IPS-15b (cell line): ENCODE measurements at regions not wholly inside any gene's neighbourhood (a gene's known extent, or its start where the extent isn't known, plus 50 kb on each side); places are given as distances from the start of the nearest gene placed in this dataset.

Source experiments
- H3K27me3 ChIP-seq: one replicate; pipeline ENCODE4 v1.6.1; 2013; ENCODE audit warnings: low read length; ENCODE audit not compliant: control insufficient read depth, insufficient read depth
- H3K36me3 ChIP-seq: one replicate; pipeline ENCODE4 v1.6.1; 2013; ENCODE audit warnings: low read length; ENCODE audit not compliant: control insufficient read depth, insufficient read depth
- H3K4me1 ChIP-seq: one replicate; pipeline ENCODE4 v1.6.1; 2013; ENCODE audit warnings: mild to moderate bottlenecking, low read length; ENCODE audit not compliant: control insufficient read depth, insufficient read depth
- H3K4me3 ChIP-seq: one replicate; pipeline ENCODE4 v1.5.1; 2013; ENCODE audit warnings: low read depth, low read length
- H3K9ac ChIP-seq: one replicate; pipeline ENCODE4 v1.6.1; 2013; ENCODE audit warnings: low read depth, mild to moderate bottlenecking, low read length
- H3K9me3 ChIP-seq: one replicate; pipeline ENCODE4 v1.6.1; 2013; ENCODE audit warnings: mild to moderate bottlenecking, low read length; ENCODE audit not compliant: control insufficient read depth, insufficient read depth

DNA sequence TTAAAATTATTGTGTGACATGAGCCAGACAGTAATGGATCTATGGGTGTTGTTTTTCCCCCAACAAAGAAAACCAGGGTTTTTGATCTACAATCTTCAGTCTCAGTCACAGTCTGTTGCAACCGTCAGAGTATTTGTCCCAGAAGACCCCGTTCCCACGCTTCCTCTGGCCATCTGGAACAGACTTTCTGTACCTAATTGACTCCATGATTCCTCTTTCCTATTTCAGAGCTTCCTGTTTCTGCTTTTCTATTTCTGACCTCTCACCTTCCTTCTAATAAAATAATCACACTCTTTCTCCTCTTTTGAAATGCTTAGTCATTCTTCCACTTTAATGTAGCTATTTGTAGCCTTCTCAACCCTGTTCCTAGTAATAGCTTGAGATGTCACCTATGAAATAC is 1044.8 kb downstream of the DTWD2 start:
- no peaks in the 10 kb centered on the region for H3K9me3 ChIP-seq
- H3K4me3 ChIP-seq, result no peak overlapping the region
- H3K4me1 ChIP-seq, result no peaks in the 10 kb centered on the region
- H3K36me3 ChIP-seq, result no peaks in the 10 kb centered on the region
- H3K27me3 ChIP-seq, result no peaks in the 10 kb centered on the region
- no peak overlapping the region for H3K9ac ChIP-seq

DNA sequence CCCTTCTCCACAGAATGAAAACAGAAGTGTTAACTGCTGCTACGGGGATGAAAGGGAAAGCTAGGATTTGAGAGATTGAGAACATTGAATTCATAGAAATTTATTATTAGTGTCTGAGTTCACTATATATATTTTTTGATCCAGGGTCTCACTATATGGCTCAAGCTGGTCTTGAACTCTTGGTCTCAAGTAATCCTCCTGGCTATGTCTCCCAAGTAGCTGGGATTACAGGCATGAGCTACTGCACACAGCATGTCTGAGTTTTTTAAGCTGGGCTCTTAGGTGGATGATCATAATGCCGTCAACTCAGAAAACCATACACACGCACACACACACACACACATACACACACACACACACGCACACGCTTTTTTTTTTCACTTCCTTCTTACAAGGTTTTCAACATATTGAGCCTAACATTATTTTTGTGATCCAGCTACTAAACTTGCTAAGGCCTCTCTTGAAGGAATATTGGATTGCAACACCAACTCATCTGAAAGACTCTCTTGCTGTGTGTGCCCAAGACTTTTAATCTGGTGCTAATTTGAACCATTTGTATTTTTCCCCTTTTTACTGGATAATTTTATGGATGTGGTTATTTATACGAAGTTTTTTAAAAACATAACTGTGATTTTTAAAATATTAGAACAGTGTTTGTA is 1045.4 kb downstream of the DTWD2 start:
- Histone ChIP-seq H3K4me1 (no peaks in the 10 kb centered on the region), H3K27me3 (no peaks in the 10 kb centered on the region), H3K4me3 (no peak overlapping the region), H3K9ac (no peak overlapping the region), H3K9me3 (no peaks in the 10 kb centered on the region), H3K36me3 (no peaks in the 10 kb centered on the region)

DNA sequence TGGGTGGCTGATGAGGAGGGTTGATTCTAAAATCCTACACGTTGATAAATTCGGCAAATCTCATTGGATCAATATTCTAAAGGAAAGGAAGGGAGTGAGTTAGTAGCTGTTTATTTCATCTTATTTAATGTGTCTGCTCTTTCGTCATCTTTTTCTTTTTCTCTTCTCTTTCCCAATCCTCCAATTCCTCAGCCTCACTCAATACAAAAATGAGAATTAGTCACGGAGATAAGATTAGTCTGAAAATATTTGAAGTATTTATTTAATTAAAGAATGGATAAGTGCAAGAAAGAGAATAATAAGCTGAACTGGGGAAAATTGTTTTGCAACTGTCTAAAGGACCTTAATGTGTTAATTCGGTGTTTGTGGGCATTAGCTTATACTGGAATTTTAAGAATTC is 1095.1 kb downstream of the DTWD2 start:
- Histone ChIP-seq H3K27me3 (no peaks in the 10 kb centered on the region), H3K4me1 (no peaks in the 10 kb centered on the region), H3K36me3 (no peaks in the 10 kb centered on the region), H3K4me3 (no peak overlapping the region), H3K9ac (no peak overlapping the region), H3K9me3 (no peaks in the 10 kb centered on the region)

DNA sequence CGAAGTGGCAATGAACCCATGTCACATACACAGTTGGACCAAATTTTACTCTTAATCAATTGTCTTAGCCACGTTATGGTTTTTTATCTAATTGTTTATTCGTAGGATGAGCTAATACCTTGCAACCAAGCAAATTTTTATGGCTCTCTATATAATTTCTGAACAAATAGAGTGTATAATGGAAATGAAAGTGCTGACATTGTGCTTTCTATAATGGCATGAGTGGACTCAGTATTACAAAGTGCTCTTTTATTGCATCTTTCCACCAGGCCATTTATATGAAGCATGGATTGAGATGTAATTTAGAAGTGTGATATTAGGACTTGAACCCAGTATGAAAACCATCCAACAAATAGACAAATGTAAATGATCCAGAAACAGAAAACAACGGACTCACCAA is 1096.0 kb downstream of the DTWD2 start:
- Histone ChIP-seq H3K36me3 (no peaks in the 10 kb centered on the region), H3K9me3 (no peaks in the 10 kb centered on the region), H3K4me3 (no peak overlapping the region), H3K27me3 (no peaks in the 10 kb centered on the region), H3K9ac (no peak overlapping the region), H3K4me1 (no peaks in the 10 kb centered on the region)

DNA sequence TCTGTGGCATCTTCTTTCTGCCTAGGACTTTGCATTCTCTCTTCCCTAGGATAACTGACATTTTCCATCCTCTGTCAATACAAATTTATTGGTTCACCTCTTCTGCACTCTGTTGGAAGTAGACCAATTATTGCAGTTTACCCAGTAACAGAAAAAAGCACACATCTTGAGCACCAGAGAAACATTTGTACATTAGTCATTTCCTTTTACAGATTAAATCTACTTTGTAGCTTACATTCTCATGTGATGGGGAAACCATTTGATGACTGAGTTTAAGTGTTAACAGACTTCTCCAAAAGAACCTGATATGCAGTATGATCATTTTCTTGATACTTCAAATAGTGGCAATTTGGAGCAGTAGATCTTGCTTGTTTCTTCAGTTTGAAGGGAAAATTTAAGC is 1098.8 kb downstream of the DTWD2 start:
- Histone ChIP-seq H3K27me3 (no peaks in the 10 kb centered on the region), H3K9me3 (no peaks in the 10 kb centered on the region), H3K9ac (no peak overlapping the region), H3K4me3 (no peak overlapping the region), H3K4me1 (no peaks in the 10 kb centered on the region), H3K36me3 (no peaks in the 10 kb centered on the region)

DNA sequence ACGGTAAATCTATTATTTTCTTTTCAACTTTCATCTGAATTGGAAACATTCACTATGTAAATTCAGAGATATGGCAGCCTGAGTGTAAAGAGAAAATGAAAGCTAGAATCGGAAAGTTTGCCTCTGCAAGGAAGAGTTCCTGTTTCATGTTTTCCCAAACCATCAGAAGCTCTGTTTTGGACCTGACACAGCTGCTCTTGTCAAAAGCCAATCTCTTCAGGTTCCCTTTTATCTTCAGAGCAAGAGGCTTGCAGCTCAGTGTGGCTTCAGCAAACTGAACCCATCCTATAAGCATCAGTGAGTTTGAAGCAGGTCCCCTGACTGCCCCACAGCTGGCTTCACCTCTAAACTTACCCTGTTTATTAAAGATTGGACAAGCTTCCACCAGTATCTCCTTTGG is 1099.7 kb downstream of the DTWD2 start:
- no peaks in the 10 kb centered on the region for H3K4me1 ChIP-seq
- no peaks in the 10 kb centered on the region for H3K27me3 ChIP-seq
- H3K9me3 ChIP-seq, result no peaks in the 10 kb centered on the region
- no peaks in the 10 kb centered on the region for H3K36me3 ChIP-seq
- H3K9ac ChIP-seq, result no peak overlapping the region
- H3K4me3 ChIP-seq, result no peak overlapping the region

DNA sequence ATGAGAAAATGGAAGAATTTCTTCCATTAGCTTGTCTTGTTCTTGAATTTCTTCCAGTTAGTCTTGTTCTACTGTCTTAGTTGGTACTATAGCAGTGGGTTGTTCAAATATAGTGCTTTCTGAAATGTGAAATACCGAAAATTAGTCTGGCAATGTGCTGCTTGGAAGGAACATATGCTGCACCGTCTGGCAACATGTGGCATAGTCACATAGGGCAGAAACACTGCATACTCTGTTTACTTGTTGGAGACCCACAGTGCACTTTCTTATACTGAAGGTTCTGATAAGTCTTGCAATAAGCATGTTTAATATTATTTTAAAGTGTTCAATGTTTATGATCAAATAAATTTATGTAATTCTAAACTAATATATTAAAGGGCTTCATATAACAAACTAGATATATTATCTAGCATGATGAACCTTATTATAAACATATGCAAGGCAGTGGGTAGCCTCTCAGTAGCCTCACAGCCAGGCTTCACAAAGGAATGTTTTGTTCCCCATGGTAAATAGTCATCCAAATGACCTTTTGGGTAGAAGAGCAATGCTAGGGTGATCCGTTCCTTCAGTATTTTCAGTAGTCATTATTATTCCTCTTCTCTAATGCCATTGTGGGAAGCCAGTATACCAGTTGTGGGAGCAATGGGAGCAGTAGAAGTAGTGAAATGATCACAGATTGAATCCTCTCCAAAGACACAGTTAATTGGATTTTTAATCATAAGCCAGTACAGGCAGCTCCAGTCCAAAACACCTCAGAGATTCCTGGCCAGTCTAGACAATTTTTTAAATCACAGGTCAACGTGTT is 1106.7 kb downstream of the DTWD2 start:
- no peak overlapping the region for H3K9ac ChIP-seq
- no peaks in the 10 kb centered on the region for H3K27me3 ChIP-seq
- H3K4me3 ChIP-seq, result no peak overlapping the region
- no peaks in the 10 kb centered on the region for H3K36me3 ChIP-seq
- no peaks in the 10 kb centered on the region for H3K4me1 ChIP-seq
- no peaks in the 10 kb centered on the region for H3K9me3 ChIP-seq

DNA sequence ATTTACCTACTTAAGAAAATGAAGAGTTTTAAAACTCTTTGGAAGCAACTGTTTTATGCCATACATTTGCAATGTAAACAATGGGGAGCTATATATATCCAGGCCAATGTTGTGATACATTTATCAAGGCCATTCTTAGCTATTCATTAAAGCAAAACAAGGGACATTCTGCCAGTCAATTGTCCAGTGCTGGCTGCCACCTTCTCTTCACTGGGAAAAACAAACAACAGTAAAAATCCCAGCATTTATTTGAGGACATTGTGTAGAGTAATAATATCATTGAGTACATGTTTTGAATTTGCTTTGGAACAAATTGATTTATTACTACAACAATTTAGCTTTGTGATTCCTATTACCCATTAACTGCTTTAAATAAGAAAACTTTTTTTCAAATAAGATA is 1107.4 kb downstream of the DTWD2 start:
- Histone ChIP-seq H3K9me3 (no peaks in the 10 kb centered on the region), H3K36me3 (no peaks in the 10 kb centered on the region), H3K4me1 (no peaks in the 10 kb centered on the region), H3K9ac (no peak overlapping the region), H3K4me3 (no peak overlapping the region), H3K27me3 (no peaks in the 10 kb centered on the region)

DNA sequence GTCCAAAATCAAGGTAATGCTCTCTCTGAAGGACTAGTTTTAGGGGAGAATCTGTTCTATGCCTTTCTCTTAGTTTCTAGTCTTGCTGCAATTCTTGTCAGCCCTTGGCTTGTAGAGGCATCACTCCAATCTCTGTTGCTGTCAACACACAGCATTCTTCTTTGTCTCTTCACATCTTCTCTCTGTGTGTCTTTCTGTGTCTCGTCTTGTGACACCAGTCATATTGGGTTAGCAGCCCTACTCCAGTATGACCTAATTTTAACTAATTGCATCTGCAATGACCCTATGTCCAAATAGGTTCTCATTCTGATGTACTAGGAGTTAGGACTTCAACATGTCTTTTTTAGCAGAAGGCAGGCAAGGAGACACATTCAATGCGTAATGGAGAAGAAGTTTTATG is 1110.6 kb downstream of the DTWD2 start:
- Histone ChIP-seq H3K27me3 (no peaks in the 10 kb centered on the region), H3K9ac (no peak overlapping the region), H3K36me3 (no peaks in the 10 kb centered on the region), H3K4me1 (no peaks in the 10 kb centered on the region), H3K4me3 (no peak overlapping the region), H3K9me3 (no peaks in the 10 kb centered on the region)

DNA sequence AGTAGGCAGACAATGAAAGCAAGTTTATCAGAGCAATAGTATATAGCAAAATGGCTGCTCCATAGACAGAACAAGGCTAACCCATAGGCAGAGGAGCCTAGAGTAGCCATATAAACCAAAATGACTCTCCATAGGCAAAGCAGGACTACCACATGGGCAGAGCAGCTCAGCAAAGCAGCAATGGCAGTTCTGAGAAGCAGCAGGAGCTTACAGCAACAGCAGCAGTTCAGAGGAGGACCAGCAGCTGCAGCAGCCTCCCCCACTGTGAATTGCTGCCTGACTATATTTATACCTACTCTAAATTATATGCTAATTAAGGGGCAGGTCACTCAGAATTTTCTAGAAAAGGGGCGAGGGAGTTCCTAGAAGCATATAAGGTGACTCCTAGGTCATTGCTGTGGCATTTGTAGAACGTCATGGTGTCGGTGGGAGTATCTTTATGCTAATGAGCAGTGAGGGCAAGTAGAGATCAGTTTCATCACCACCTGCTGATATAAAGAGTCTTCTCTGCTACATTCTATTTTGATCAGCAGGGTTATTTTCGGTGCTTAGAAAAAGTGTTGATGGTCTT is 1115.5 kb downstream of the DTWD2 start:
- no peak overlapping the region for H3K4me3 ChIP-seq

DNA sequence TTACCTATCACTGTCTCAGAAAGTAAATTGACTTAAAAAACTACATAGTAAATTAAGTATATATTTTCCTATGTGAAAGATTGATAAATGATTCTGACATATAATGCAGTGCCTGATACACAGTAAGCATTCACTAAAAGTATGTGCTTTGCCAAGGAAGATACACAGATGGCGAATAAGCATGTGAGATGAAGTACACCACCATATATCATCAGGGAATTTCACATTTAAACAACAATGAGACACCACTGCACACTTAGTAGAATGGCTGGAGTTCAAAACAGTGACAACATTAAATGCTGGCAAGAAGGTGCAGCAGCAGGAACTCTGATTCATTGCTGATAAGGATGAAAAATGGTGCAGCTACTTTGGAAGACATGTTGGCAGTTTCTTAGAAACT is 1118.8 kb downstream of the DTWD2 start:
- H3K4me1 ChIP-seq, result no peaks in the 10 kb centered on the region
- no peak overlapping the region for H3K9ac ChIP-seq
- no peak overlapping the region for H3K4me3 ChIP-seq
- H3K36me3 ChIP-seq, result no peaks in the 10 kb centered on the region
- H3K9me3 ChIP-seq, result no peaks in the 10 kb centered on the region
- H3K27me3 ChIP-seq, result no peaks in the 10 kb centered on the region

More for the DNA sequence above, 1115.5 kb downstream of the DTWD2 start:
- no peak overlapping the region for H3K9ac ChIP-seq
- no peaks in the 10 kb centered on the region for H3K9me3 ChIP-seq
- H3K36me3 ChIP-seq, result no peaks in the 10 kb centered on the region
- no peaks in the 10 kb centered on the region for H3K4me1 ChIP-seq
- no peaks in the 10 kb centered on the region for H3K27me3 ChIP-seq
